IMR-90 (cell line): ENCODE measurements at regions not wholly inside any gene's neighbourhood (a gene's known extent, or its start where the extent isn't known, plus 50 kb on each side); places are given as distances from the start of the nearest gene placed in this dataset.

Experiments
- BHLHE40 ChIP-seq: fragments of 150-350 bp; IDR thresholded peaks from 2 replicates; pipeline ENCODE4 v1.6.1; 2016; ENCODE audit warnings: mild to moderate bottlenecking, low read depth, low read length
- CTCF ChIP-seq: conservative IDR thresholded peaks from 2 replicates; pipeline ENCODE4 v1.5.1; 2012; ENCODE audit warnings: mild to moderate bottlenecking, low read depth, low read length, improper control_type of control experiment
- MAFK ChIP-seq: IDR thresholded peaks from 2 replicates; pipeline ENCODE4 v1.6.1; 2012; ENCODE audit warnings: low read depth, low read length, improper control_type of control experiment
- MAZ ChIP-seq: IDR thresholded peaks from 2 replicates; pipeline ENCODE4 v1.6.1; 2012; ENCODE audit warnings: low read depth, mild to moderate bottlenecking, low read length, improper control_type of control experiment, moderate library complexity, borderline replicate concordance
- MXI1 ChIP-seq: IDR thresholded peaks from 2 replicates; pipeline ENCODE4 v1.6.1; 2012; ENCODE audit warnings: low read depth, mild to moderate bottlenecking, low read length, moderate library complexity, borderline replicate concordance
- POLR2A ChIP-seq: IDR thresholded peaks from 2 replicates; pipeline ENCODE4 v1.6.1; 2012; ENCODE audit warnings: mild to moderate bottlenecking, low read depth, low read length
- RAD21 ChIP-seq: IDR thresholded peaks from 2 replicates; pipeline ENCODE4 v1.6.1; 2012; ENCODE audit warnings: low read length, improper control_type of control experiment
- RFX5 ChIP-seq: IDR thresholded peaks from 2 replicates; pipeline ENCODE4 v1.8.0; 2012; ENCODE audit warnings: low read depth, mild to moderate bottlenecking, low read length, moderate library complexity
- USF2 ChIP-seq: fragments of 150-350 bp; IDR thresholded peaks from 2 replicates; pipeline ENCODE4 v1.6.1; 2017; ENCODE audit warnings: mild to moderate bottlenecking, antibody characterized with exemption, low read length, low read depth

GRCh38 chr14:76971549-76971948 is 57.0 kb downstream of the IRF2BPL start:
- TF ChIP-seq CTCF = no peak
- no peak for TF ChIP-seq POLR2A
- no peak for TF ChIP-seq MXI1
- no peak for TF ChIP-seq BHLHE40
- TF ChIP-seq RAD21 = no peak
- no peak for TF ChIP-seq MAFK
- no peak for TF ChIP-seq MAZ
- TF ChIP-seq RFX5 = no peak
- TF ChIP-seq USF2 = no peak
